ENCODE measurements at regions not wholly inside any gene's neighbourhood (a gene's known extent, or its start where the extent isn't known, plus 50 kb on each side); places are given as distances from the start of the nearest gene placed in this dataset.

DNA sequence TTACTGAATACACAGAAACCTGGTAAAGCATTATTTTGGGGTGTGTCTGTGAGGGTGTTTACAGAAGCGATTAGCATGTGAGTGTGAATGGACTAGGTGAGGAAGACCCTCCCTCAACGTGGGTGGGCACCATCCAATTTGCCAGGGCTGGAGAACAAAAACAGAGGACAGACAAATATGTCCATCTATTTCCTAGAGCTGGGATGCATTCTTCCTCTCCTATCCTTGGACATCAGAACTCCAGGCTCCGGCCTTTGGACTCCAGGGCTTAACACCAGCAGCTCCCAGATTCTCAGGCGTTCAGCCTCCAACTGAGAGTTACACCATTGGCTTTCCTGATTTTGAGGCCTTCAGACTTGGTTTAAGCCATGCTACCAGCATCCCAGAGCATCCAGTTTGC lies 65.8 kb upstream of the CHD1 start:
- TF ChIP-seq POLR2A (IDR thresholded peaks at IDR 0.05) (no peak), EP300 (IDR thresholded peaks at IDR 0.05) (no peak)
